Testis (tissue), 2 donors: ENCODE measurements at regions not wholly inside any gene's neighbourhood (a gene's known extent, or its start where the extent isn't known, plus 50 kb on each side); places are given as distances from the start of the nearest gene placed in this dataset.

Source experiments
- DNase-seq: peaks from one replicate; pipeline ENCODE4 v3.0.0-alpha.2; 2019
- H3K27ac ChIP-seq, 2 donors: fragments of 200-600 bp; sonication (generic); one replicate each; pipeline ENCODE4 v1.5.1; 2019
- H3K27me3 ChIP-seq: fragments of 200-600 bp; sonication (generic); one replicate; pipeline ENCODE4 v1.5.1; 2019
- H3K36me3 ChIP-seq: fragments of 200-600 bp; sonication (generic); one replicate; pipeline ENCODE4 v1.5.1; 2017; ENCODE audit warnings: low read depth; ENCODE audit errors: missing control alignments
- H3K4me1 ChIP-seq: fragments of 200-600 bp; sonication (generic); one replicate; pipeline ENCODE4 v1.5.1; 2019
- H3K4me3 ChIP-seq, 2 donors: fragments of 200-600 bp; sonication (generic); one replicate each; pipeline ENCODE4 v1.5.1; 2017 to 2019
- H3K9me3 ChIP-seq: fragments of 200-600 bp; sonication (generic); one replicate; pipeline ENCODE4 v1.5.1; 2017
- POLR2A ChIP-seq: fragments of 450-650 bp; IDR thresholded peaks from one replicate; pipeline ENCODE4 v1.6.1; 2017; ENCODE audit warnings: antibody characterized with exemption, mild to moderate bottlenecking, moderate library complexity
- WGBS, 2 donors: methylation state at CpG; one replicate each; pipeline ENCODE4 v1.1.5; 2018; 5-methylcytosine and 5-hydroxymethylcytosine counted together
- intact Hi-C: fragments of 100-400 bp; cut with DNase I; formaldehyde crosslinking; loops from one replicate; pipeline ENCODE4 v1.15.1; 2023; ENCODE audit warnings: low total_unique reads
- TF ChIP-seq, protein P1 (sequence below), 3 experiments: fragments of 450-650 bp in 2 of 3; fragments of 200-600 bp in 1 of 3; sonication (generic) in 1 of 3; IDR thresholded peaks; one replicate each; pipeline ENCODE4 v1.5.1; 2016 to 2019; ENCODE audit warnings: antibody characterized with exemption in 3 of 3, mild to moderate bottlenecking in 2 of 3, moderate library complexity in 1 of 3

DNA sequence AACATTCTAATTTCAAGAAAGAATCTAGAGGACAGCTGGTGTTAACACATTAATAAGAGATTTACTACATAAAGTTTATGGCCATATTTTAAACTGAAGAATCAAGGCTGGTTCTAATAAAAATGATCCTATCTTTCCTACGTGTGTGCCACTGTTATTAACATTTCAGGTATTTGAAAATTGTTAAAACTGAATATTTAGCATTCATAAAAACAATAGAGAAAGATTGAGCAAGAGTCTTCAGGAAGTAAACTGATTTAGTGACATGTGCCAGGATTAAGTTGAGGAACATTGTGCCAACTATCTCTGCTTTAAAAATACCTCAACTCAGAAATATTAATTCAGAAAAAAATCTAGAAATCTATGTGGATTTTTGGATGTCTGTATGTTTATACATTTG lies 810.1 kb downstream of the FAT4 start:
- 45 to 55% methylated on average over 1 of the region's 1 CpG for WGBS, 2 donors
- no peaks in the 10 kb centered on the region for H3K9me3 ChIP-seq
- H3K27me3 ChIP-seq = no peaks in the 10 kb centered on the region
- no peaks in the 10 kb centered on the region for H3K4me1 ChIP-seq
- no peak overlapping the region for H3K4me3 ChIP-seq
- TF ChIP-seq POLR2A = no peak
- TF ChIP-seq, protein P1, sequence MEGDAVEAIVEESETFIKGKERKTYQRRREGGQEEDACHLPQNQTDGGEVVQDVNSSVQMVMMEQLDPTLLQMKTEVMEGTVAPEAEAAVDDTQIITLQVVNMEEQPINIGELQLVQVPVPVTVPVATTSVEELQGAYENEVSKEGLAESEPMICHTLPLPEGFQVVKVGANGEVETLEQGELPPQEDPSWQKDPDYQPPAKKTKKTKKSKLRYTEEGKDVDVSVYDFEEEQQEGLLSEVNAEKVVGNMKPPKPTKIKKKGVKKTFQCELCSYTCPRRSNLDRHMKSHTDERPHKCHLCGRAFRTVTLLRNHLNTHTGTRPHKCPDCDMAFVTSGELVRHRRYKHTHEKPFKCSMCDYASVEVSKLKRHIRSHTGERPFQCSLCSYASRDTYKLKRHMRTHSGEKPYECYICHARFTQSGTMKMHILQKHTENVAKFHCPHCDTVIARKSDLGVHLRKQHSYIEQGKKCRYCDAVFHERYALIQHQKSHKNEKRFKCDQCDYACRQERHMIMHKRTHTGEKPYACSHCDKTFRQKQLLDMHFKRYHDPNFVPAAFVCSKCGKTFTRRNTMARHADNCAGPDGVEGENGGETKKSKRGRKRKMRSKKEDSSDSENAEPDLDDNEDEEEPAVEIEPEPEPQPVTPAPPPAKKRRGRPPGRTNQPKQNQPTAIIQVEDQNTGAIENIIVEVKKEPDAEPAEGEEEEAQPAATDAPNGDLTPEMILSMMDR (IDR thresholded peaks at IDR 0.05) = no peak
- H3K36me3 ChIP-seq = no peaks in the 10 kb centered on the region
- DNase-seq = no peak
- no peak overlapping the region for H3K27ac ChIP-seq
- intact Hi-C loops = no loop called here

DNA sequence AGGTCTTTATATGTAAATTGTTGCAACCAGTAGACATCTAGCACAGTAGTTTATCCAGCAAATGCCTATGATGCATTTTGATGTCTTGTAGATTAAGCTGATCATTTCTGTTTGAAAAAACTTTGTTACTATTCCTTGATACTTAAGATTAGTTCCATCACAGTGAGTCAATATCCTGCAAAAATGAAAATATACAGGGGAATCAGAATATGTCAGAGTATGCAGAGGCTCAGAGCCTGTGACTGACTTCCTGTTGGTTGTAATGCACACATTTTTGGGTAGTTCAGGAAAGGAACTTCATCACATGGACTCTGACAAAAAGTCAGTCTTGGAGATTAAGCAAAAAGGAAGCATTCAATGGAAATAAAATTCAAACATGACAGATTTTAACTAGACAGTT lies 815.5 kb downstream of the FAT4 start:
- no peak for TF ChIP-seq POLR2A
- TF ChIP-seq, protein P1 (IDR thresholded peaks at IDR 0.05) = no peak

DNA sequence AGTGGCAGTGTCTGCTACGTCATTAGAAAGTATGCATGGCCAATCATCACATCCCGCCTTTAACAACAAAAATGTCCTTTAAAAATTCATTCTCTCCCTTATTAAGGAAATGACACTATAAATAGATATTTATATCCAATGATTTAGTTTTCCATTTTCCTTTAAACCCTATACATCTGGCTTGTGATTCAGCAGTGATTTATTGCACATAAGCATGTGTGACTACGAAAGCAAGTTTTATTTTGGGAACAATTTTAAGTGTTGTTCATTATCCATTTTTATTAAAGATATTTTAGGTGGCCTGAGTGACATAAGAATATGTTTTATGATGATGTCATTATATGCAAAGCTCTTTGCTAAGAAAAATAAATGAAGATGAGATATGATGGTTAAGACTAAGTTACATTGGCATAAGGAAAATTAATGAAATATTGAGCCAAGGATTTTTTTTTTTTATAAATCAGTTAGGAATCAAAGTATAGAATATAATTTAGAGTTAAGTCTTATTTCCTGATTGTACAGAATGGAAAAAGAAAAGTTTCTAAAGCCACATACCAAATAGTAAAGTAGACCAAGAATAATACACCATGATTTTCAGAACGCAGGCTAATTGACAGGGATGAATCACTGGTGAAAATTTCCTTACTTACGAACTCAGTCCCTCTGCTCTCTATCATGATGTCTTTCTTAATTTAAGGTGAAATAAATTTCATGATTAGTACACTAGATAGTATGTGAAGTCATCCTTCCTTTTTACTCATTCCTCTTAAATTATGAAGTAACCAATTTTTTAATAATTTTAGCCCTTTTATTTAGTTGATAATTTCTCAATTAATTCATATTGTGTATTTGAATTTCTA lies 822.4 kb downstream of the FAT4 start:
- Histone ChIP-seq H3K27ac (no peak overlapping the region), H3K27me3 (no peaks in the 10 kb centered on the region), H3K4me1 (no peaks in the 10 kb centered on the region), H3K9me3 (no peaks in the 10 kb centered on the region), H3K36me3 (no peaks in the 10 kb centered on the region), H3K4me3 (no peak overlapping the region)
- WGBS, 2 donors = 89 to 92% methylated on average over 5 of the region's 5 CpGs
- no peak for DNase-seq
- intact Hi-C loops = no loop called here
- TF ChIP-seq, protein P1 (IDR thresholded peaks at IDR 0.05) = no peak

More for the DNA sequence above, 815.5 kb downstream of the FAT4 start:
- Histone ChIP-seq H3K9me3 (no peaks in the 10 kb centered on the region), H3K36me3 (no peaks in the 10 kb centered on the region), H3K4me3 (no peak overlapping the region), H3K4me1 (no peaks in the 10 kb centered on the region), H3K27ac (no peak overlapping the region), H3K27me3 (no peaks in the 10 kb centered on the region)
- no peak for DNase-seq
- intact Hi-C loops = no loop called here

DNA sequence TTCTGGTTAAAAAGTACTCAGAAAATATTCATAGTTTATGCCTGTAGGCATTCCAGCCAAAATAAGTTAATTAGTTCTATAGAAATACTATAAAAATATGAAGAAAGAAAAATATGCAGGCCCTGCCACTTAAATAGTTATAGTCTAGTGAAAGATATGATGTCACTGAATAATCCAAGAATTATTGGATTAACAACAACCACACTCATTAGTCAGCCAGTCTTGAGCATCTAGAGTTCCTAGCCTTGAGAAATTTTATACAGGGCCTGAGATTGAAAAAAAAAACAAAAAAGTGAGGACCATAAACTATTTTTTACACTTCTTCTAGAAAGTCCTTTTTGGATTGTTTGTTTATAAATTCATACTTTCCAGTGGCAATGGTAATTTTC lies 823.0 kb downstream of the FAT4 start:
- no peaks in the 10 kb centered on the region for H3K9me3 ChIP-seq
- H3K27me3 ChIP-seq = no peaks in the 10 kb centered on the region
- H3K36me3 ChIP-seq = no peaks in the 10 kb centered on the region
- H3K27ac ChIP-seq = no peak overlapping the region
- TF ChIP-seq, protein P1 (IDR thresholded peaks at IDR 0.05) = no peak
- no peak for TF ChIP-seq POLR2A
- intact Hi-C loops = no loop called here
- DNase-seq = no peak
- H3K4me3 ChIP-seq = no peak overlapping the region
- no peaks in the 10 kb centered on the region for H3K4me1 ChIP-seq
